CD4-positive, alpha-beta T cell (primary cell): ENCODE measurements at regions not wholly inside any gene's neighbourhood (a gene's known extent, or its start where the extent isn't known, plus 50 kb on each side); places are given as distances from the start of the nearest gene placed in this dataset.

ENCODE experiments used
- ATAC-seq: fragments of 200-7000 bp; cut with Tn5 transposase; one replicate; pipeline ENCODE4 v1.10.0; 2022; ENCODE audit warnings: mild to moderate bottlenecking; ENCODE audit not compliant: poor library complexity
- CTCF ChIA-PET: fragments of 350-600 bp; sonication (Branson Sonifier 250); formaldehyde crosslinking; loops from one replicate; lab custom pipeline; 2021; ENCODE audit warnings: antibody characterized with exemption, inconsistent platforms; lab: Charles Lee
- POLR2A ChIA-PET: fragments of 350-600 bp; sonication (Branson Sonifier 250); formaldehyde crosslinking; loops from one replicate; lab custom pipeline; 2021; ENCODE audit warnings: antibody characterized with exemption, inconsistent platforms; lab: Charles Lee
- DNase-seq, 14 experiments: peaks; one replicate each; pipeline ENCODE4 v3.0.0-alpha.2; 2013 to 2020; ENCODE audit warnings: mixed read lengths in 2 of 14
- H3K27ac ChIP-seq, 2 donors: one replicate each; pipeline versions ENCODE4 v1.5.1 to v1.7.0; 2013; ENCODE audit warnings: low read length in 2 of 2, low read depth in 1 of 2, mild to moderate bottlenecking in 1 of 2
- H3K27me3 ChIP-seq, 2 experiments: 1 replicate in 1 of 2; 2 replicates in 1 of 2; pipeline versions ENCODE4 v1.6.1 to v1.7.0; 2013; ENCODE audit warnings: low read length in 2 of 2, control low read depth in 1 of 2, mild to moderate bottlenecking in 1 of 2, moderate library complexity in 1 of 2; ENCODE audit not compliant: insufficient read depth in 2 of 2, control insufficient read depth in 1 of 2
- H3K36me3 ChIP-seq: one replicate; pipeline ENCODE4 v1.6.1; 2013; ENCODE audit warnings: low read length, control low read depth; ENCODE audit not compliant: insufficient read depth
- H3K4me1 ChIP-seq: one replicate; pipeline ENCODE4 v1.6.1; 2013; ENCODE audit warnings: low read length, control low read depth; ENCODE audit not compliant: insufficient read depth
- H3K4me3 ChIP-seq: one replicate; pipeline ENCODE4 v1.5.1; 2013; ENCODE audit warnings: mild to moderate bottlenecking, low read length, moderate library complexity
- H3K9me3 ChIP-seq, 2 experiments: 1 replicate in 1 of 2; 2 replicates in 1 of 2; pipeline versions ENCODE4 v1.6.1 to v1.7.0; 2013; ENCODE audit warnings: low read length in 2 of 2, mild to moderate bottlenecking in 2 of 2, control low read depth in 1 of 2, moderate library complexity in 1 of 2; ENCODE audit not compliant: control insufficient read depth in 1 of 2, insufficient read depth in 1 of 2
- H3K27ac Mint-ChIP-seq: one replicate; pipeline ENCODE4 v1.8.0; 2020; ENCODE audit warnings: mixed read lengths
- H3K27me3 Mint-ChIP-seq: one replicate; pipeline ENCODE4 v1.8.0; 2021; ENCODE audit warnings: mixed read lengths
- H3K36me3 Mint-ChIP-seq: one replicate; pipeline ENCODE4 v1.8.0; 2021; ENCODE audit warnings: low read depth, mixed read lengths
- H3K4me1 Mint-ChIP-seq: one replicate; pipeline ENCODE4 v1.8.0; 2021; ENCODE audit warnings: low read depth, mixed read lengths
- H3K4me3 Mint-ChIP-seq: one replicate; pipeline ENCODE4 v1.8.0; 2020; ENCODE audit warnings: mild to moderate bottlenecking, mixed read lengths
- H3K9me3 Mint-ChIP-seq: one replicate; pipeline ENCODE4 v1.8.0; 2020; ENCODE audit warnings: mixed read lengths
- CTCF ChIP-seq: fragments of 200-600 bp; IDR thresholded peaks from one replicate; pipeline ENCODE4 v1.8.0; 2022; ENCODE audit warnings: antibody characterized with exemption, mild to moderate bottlenecking
- intact Hi-C, 2 experiments: fragments of 100-400 bp; cut with DNase I in 1 of 2; cut with micrococcal nuclease in 1 of 2; formaldehyde crosslinking; loops; one replicate each; pipeline versions ENCODE4 v1.15.1 to v1.9.0; 2023 to 2025; cut with DNase I, micrococcal nuclease

DNA sequence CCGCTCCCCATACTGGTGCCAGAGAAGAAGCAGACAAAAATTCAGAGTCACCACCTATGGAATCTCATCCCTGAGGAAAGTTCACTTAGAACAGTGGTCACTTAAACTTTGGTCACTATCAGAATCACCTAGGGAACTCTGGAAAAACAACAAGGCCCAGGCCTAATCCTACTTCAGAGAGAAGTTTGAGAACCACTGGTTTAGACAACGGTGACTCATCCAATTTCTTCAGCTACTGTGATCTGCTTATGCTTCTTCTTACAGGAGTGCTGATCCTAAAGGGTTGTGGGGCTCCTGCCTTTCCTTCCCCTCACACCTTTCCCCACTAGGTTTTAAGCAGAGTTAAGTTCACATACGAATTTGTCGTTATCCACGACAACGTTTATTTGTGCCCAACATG is 194.7 kb upstream of the KLF4 start:
- H3K27ac Mint-ChIP-seq: no peak overlapping the region
- no peak for ATAC-seq
- intact Hi-C loops: no loop called here
- ChIA-PET CTCF (no interaction called here), POLR2A (no interaction called here)
- Histone ChIP-seq H3K4me1 (no peaks in the 10 kb centered on the region), H3K36me3 (no peaks in the 10 kb centered on the region), H3K27me3 (no peaks in the 10 kb centered on the region), H3K27ac (no peak overlapping the region), H3K4me3 (no peak overlapping the region), H3K9me3 (peaks cover 0 to 3% of the 10 kb centered on the region in 2 experiments)
- no peaks in the 10 kb centered on the region for H3K9me3 Mint-ChIP-seq
- H3K4me1 Mint-ChIP-seq: no peaks in the 10 kb centered on the region
- H3K36me3 Mint-ChIP-seq: no peaks in the 10 kb centered on the region
- no peak for DNase-seq
- no peak for TF ChIP-seq CTCF
- no peaks in the 10 kb centered on the region for H3K27me3 Mint-ChIP-seq
- H3K4me3 Mint-ChIP-seq: no peak overlapping the region

DNA sequence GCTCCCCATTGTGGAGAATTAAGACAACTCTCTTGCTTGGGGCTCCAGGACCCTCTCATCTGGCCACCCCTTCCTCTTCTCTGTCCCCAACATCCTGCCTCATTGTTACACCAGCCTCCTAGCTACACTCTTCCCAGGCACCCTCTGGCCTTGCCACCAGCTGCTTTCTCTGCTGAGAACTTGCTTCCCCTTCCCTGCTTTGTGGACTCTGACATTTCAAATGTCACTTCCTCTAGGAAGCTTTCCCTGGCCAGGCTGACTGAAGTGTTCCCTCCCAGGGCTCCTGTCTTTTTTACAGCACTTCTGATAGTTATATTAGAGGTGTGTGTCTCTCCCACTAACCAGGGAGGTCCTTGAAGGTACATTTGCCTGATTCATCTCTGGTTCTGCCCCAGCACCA is 194.0 kb upstream of the KLF4 start:
- Mint-ChIP-seq H3K27me3 (no peaks in the 10 kb centered on the region), H3K27ac (no peak overlapping the region), H3K9me3 (no peaks in the 10 kb centered on the region), H3K4me3 (no peak overlapping the region), H3K36me3 (no peaks in the 10 kb centered on the region), H3K4me1 (no peaks in the 10 kb centered on the region)
- peak in 2 of 14 experiments; percentile 14 to 19 for DNase-seq
- POLR2A ChIA-PET: no interaction called here
- no peak for TF ChIP-seq CTCF
- Histone ChIP-seq H3K27me3 (no peaks in the 10 kb centered on the region), H3K9me3 (no peaks in the 10 kb centered on the region), H3K4me1 (no peaks in the 10 kb centered on the region), H3K4me3 (no peak overlapping the region), H3K27ac (no peak overlapping the region), H3K36me3 (no peaks in the 10 kb centered on the region)
- ATAC-seq: no peak
- intact Hi-C loops: no loop called here
- CTCF ChIA-PET: no interaction called here

- ATAC-seq (no peak), DNase-seq (no peak)
- Histone ChIP-seq H3K9me3 (no peaks in the 10 kb centered on the region), H3K4me3 (no peak overlapping the region), H3K4me1 (no peaks in the 10 kb centered on the region), H3K36me3 (no peaks in the 10 kb centered on the region), H3K27me3 (no peaks in the 10 kb centered on the region), H3K27ac (no peak overlapping the region)
- POLR2A ChIA-PET: no interaction called here
- TF ChIP-seq CTCF: no peak
- intact Hi-C loops: no loop called here
- Mint-ChIP-seq H3K36me3 (no peaks in the 10 kb centered on the region), H3K27me3 (no peaks in the 10 kb centered on the region), H3K9me3 (no peaks in the 10 kb centered on the region), H3K27ac (no peak overlapping the region), H3K4me3 (no peak overlapping the region), H3K4me1 (no peaks in the 10 kb centered on the region)
- CTCF ChIA-PET: no interaction called here
These were observed 192.4 kb upstream of the KLF4 start for GRCh38 chr9:107681988-107682387.
